ENCODE measurements at regions not wholly inside any gene's neighbourhood (a gene's known extent, or its start where the extent isn't known, plus 50 kb on each side); places are given as distances from the start of the nearest gene placed in this dataset.

GRCh38 chr4:173704201-173704600 is 174.2 kb upstream of the HAND2 start:
- H3K27me3 ChIP-seq (ENCODE audit: control insufficient read depth in 2 of 2, insufficient read depth in 2 of 2, low read length in 2 of 2), result no peaks in the 10 kb centered on the region
- in situ Hi-C loops (cut with MboI), result no loop called here
- CTCF ChIA-PET (ENCODE audit: low intra/inter-chr PET ratio), result no interaction called here
- H3K4me1 ChIP-seq (replicated peaks in 1 of 2; ENCODE audit: control insufficient read depth in 2 of 2, insufficient read depth in 2 of 2, low read length in 2 of 2), result no peaks in the 10 kb centered on the region; a peak in 1 of 5 replicates
- WGBS (ENCODE audit: insufficient coverage, low coverage, missing lambda C conversion rate), result 3% methylated on average over 9 of the region's 9 CpGs
- no peaks in the 10 kb centered on the region for H3K9me3 ChIP-seq (replicated peaks; ENCODE audit: control insufficient read depth, insufficient read depth, low read depth, low read length)
- H4K20me1 ChIP-seq (replicated peaks; ENCODE audit: control insufficient read depth, insufficient read depth, low read length), result no peaks in the 10 kb centered on the region; the same call in 1 of the 2 replicates
- no peak overlapping the region for H3K27ac ChIP-seq (ENCODE audit: extremely low read depth, low read depth, low read length)
- no TSS peak for BruUV-seq (replicated peaks)
- no peaks in the 10 kb centered on the region for H3K79me2 ChIP-seq (ENCODE audit: control insufficient read depth, insufficient read depth, low read length)
- no peaks in the 10 kb centered on the region for H3K9me1 ChIP-seq (ENCODE audit: control insufficient read depth, insufficient read depth, low read length)
- no peak overlapping the region for H3K4me3 ChIP-seq
- no peaks in the 10 kb centered on the region for H3K36me3 ChIP-seq (ENCODE audit: control insufficient read depth, insufficient read depth, low read length)
- no peak overlapping the region for H3K4me2 ChIP-seq (ENCODE audit: insufficient read depth, low read length)
- DNase-seq (ENCODE audit: extremely low read depth in 1 of 4, low spot score in 3 of 4), result no peak
- H2AFZ ChIP-seq (ENCODE audit: low read depth, low read length), result no peak overlapping the region
- H3K9ac ChIP-seq (ENCODE audit: insufficient read depth in 1 of 2, low read depth in 2 of 2, low read length in 2 of 2), result no peak overlapping the region
- no peak for ATAC-seq
- intact Hi-C loops (cut with micrococcal nuclease), result no loop called here
- TF ChIP-seq ZNF780A (CRISPR knock-in tag; IDR thresholded peaks at IDR 0.05) (no peak), TCF15 (CRISPR knock-in tag; IDR thresholded peaks at IDR 0.05) (no peak)
- POLR2A ChIA-PET, result no interaction called here
- FAIRE-seq, result no peak

DNA sequence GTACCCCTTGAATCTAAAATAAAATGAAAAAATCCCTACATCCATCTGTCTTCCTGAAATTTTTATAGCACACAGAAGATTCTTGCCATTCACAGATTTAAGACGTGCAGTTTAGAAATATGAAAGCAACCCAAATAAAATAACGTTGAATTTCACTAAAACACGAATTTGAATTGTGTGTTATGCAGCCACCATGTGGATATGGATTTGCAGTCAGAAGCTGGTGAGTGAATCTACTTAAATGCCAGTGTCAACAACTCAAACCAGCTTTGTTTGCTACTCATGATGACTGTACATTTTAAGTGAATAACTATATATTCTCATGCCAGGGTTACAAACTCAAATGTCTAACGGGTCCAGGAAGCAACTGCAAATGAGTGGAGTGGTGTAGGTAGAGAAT is 173.0 kb upstream of the HAND2 start:
- Histone ChIP-seq H2AFZ (ENCODE audit: low read depth, low read length) (no peak overlapping the region), H3K4me1 (replicated peaks in 1 of 2; ENCODE audit: control insufficient read depth in 2 of 2, insufficient read depth in 2 of 2, low read length in 2 of 2) (no peaks in the 10 kb centered on the region; a peak in 1 of 5 replicates), H3K79me2 (ENCODE audit: control insufficient read depth, insufficient read depth, low read length) (no peaks in the 10 kb centered on the region), H3K9me1 (ENCODE audit: control insufficient read depth, insufficient read depth, low read length) (no peaks in the 10 kb centered on the region), H3K9me3 (replicated peaks; ENCODE audit: control insufficient read depth, insufficient read depth, low read depth, low read length) (no peaks in the 10 kb centered on the region), H3K27me3 (ENCODE audit: control insufficient read depth in 2 of 2, insufficient read depth in 2 of 2, low read length in 2 of 2) (no peaks in the 10 kb centered on the region), H3K4me2 (ENCODE audit: insufficient read depth, low read length) (no peak overlapping the region), H3K4me3 (no peak overlapping the region), H4K20me1 (replicated peaks; ENCODE audit: control insufficient read depth, insufficient read depth, low read length) (no peaks in the 10 kb centered on the region; the same call in 1 of the 2 replicates), H3K27ac (ENCODE audit: extremely low read depth, low read depth, low read length) (no peak overlapping the region), H3K9ac (ENCODE audit: insufficient read depth in 1 of 2, low read depth in 2 of 2, low read length in 2 of 2) (no peak overlapping the region), H3K36me3 (ENCODE audit: control insufficient read depth, insufficient read depth, low read length) (no peaks in the 10 kb centered on the region)
- DNase-seq (ENCODE audit: extremely low read depth in 1 of 4, low spot score in 3 of 4) (no peak), FAIRE-seq (no peak), ATAC-seq (no peak)
- ChIA-PET POLR2A (no interaction called here), CTCF (ENCODE audit: low intra/inter-chr PET ratio) (no interaction called here)
- in situ Hi-C loops (cut with MboI), result no loop called here
- no TSS peak for BruUV-seq (replicated peaks)
- 2% methylated on average over 4 of the region's 4 CpGs for WGBS (ENCODE audit: insufficient coverage, low coverage, missing lambda C conversion rate)
- intact Hi-C loops (cut with micrococcal nuclease), result no loop called here
- TF ChIP-seq ELF4 (CRISPR knock-in tag; IDR thresholded peaks at IDR 0.05) (no peak), SMARCA5 (IDR thresholded peaks at IDR 0.05) (no peak), CREB5 (CRISPR knock-in tag; IDR thresholded peaks at IDR 0.05) (no peak), FOXJ2 (tag; IDR thresholded peaks at IDR 0.05) (no peak), ZNF75A (CRISPR knock-in tag; IDR thresholded peaks at IDR 0.05) (no peak), RHOXF2B (CRISPR knock-in tag; conservative IDR thresholded peaks at IDR 0.05) (no peak), YBX1 (IDR thresholded peaks at IDR 0.05) (no peak), PHB2 (IDR thresholded peaks at IDR 0.05; ENCODE audit: low read depth) (no peak), RBM17 (IDR thresholded peaks at IDR 0.05; ENCODE audit: borderline replicate concordance, low read depth, low read length) (no peak), ARHGAP35 (IDR thresholded peaks at IDR 0.05; ENCODE audit: partially characterized antibody) (no peak), GABPB2 (CRISPR knock-in tag; conservative IDR thresholded peaks at IDR 0.05) (no peak), BCOR (IDR thresholded peaks at IDR 0.05) (no peak)
- TF ChIP-seq, protein P1, sequence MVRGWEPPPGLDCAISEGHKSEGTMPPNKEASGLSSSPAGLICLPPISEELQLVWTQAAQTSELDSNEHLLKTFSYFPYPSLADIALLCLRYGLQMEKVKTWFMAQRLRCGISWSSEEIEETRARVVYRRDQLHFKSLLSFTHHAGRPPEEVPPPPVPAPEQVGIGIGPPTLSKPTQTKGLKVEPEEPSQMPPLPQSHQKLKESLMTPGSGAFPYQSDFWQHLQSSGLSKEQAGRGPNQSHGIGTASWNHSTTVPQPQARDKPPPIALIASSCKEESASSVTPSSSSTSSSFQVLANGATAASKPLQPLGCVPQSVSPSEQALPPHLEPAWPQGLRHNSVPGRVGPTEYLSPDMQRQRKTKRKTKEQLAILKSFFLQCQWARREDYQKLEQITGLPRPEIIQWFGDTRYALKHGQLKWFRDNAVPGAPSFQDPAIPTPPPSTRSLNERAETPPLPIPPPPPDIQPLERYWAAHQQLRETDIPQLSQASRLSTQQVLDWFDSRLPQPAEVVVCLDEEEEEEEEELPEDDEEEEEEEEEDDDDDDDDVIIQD (CRISPR knock-in tag; IDR thresholded peaks at IDR 0.05), result no peak

All from K562 (cell line).